DMS114 treated with DMSO at 0.1 percent for 48 hours (cell line): ENCODE measurements at regions not wholly inside any gene's neighbourhood (a gene's known extent, or its start where the extent isn't known, plus 50 kb on each side); places are given as distances from the start of the nearest gene placed in this dataset.

Source experiments
- DNase-seq: peaks from one replicate; lab custom pipeline; 2025; ENCODE audit not compliant: unreplicated experiment; lab: John Stamatoyannopoulos, UW

- no peak for DNase-seq
These were observed 97.7 kb upstream of the CELF2 start for GRCh38 chr10:10919976-10920375.

- DNase-seq: no peak
These were observed 95.7 kb upstream of the CELF2 start for GRCh38 chr10:10921826-10922461.

DNA sequence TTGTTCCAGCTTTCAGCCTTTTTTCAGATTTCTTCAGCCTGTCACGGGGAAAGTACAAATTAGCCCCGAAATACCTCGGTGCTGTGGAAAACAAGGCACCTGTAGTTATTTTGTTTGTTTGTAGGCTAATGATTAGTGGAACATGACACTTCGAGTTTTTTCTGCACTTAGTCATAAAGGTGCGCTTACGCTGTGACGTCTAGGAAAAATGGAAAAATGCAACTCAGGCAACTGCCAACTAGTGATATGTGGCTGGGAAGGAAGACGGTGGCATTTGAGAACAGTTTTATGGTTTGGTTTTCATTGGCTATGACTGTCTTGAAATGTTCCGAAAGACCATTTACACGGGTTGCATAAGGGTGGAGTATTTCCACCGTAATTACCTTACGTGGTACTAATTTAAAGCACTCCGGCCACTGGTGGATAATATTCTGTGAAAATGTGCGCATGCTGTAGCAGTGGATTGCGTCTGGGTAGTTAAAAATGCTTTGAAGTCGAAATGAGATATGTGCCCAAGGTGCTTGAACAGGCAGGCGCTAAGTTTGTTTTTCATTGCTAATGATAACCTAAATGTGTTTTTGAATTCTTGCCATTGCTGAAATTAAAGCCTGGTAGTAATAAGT lies 94.5 kb upstream of the CELF2 start:
- no peak for DNase-seq

- no peak for DNase-seq
These were observed 92.0 kb upstream of the CELF2 start for GRCh38 chr10:10925667-10926066.

- no peak for DNase-seq
These were observed 90.1 kb upstream of the CELF2 start for GRCh38 chr10:10927608-10928007.

GRCh38 chr10:10930979-10931743 lies 86.5 kb upstream of the CELF2 start:
- no peak for DNase-seq

DNA sequence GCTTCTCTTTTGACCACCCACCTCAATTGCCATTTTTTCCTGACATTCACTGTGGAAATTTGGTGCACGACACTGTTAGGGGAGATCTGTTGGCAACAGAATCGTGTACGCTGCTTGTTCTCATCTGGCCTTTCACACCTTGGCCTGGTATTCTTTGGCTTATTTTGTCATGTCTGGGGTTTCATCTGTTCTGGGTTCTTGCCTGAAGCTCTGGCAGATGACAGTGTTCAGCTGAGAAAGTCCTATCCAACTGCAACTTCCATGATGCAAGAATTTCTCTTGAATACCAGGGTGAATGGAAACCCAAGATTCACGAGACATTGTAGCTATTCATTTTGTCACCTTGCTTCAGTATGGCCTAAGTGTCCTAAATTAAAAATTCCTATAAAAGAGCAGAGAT lies 82.6 kb upstream of the CELF2 start:
- DNase-seq: no peak

GRCh38 chr10:10938676-10939075 lies 79.0 kb upstream of the CELF2 start:
- no peak for DNase-seq

DNA sequence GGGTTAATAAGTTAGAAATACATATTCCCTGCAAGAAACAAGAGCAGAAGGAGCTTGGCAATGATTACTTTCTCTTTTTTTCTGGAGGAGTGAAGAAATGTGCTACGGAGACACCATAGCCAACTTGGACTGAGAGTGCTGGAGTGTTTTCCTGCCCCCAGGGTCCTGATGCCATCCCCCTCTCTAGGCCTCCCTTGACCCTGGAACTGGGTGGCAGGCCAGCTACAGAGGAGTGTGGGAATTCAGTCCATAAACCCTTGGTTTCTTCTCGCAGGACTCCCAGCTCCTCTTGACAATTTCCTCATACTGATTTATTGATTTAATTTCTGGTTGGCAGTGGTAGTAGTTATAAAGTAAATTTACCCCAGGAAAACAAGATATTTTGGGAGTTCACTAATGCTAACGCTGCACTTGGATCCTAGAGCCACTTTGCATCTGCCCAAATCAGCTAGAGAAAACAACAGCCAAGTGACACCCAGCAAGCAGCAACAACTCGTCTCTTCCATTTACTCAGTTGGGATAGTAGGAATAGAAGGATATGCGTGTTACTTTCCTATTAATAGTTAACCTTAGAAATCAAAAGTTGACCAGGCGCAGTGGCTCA lies 76.4 kb upstream of the CELF2 start:
- no peak for DNase-seq

DNA sequence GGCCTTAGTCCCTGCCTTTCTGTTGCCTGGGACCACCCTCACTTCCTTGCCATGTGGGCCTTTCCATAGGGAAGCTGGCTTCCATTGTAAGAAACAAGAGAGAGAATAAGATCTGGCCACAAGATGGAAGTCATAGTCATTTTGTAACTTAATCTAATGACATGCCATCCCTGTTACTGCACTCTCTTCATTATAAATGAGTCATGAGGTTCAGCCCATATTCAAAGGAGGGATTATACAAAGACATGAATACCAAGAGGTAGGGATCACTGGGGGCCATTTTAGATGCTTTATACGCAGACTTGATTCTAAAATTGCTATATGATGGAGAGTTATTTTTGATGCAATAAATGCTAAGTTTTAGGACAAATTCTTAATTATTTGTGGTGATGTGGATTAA lies 75.2 kb upstream of the CELF2 start:
- no peak for DNase-seq

DNA sequence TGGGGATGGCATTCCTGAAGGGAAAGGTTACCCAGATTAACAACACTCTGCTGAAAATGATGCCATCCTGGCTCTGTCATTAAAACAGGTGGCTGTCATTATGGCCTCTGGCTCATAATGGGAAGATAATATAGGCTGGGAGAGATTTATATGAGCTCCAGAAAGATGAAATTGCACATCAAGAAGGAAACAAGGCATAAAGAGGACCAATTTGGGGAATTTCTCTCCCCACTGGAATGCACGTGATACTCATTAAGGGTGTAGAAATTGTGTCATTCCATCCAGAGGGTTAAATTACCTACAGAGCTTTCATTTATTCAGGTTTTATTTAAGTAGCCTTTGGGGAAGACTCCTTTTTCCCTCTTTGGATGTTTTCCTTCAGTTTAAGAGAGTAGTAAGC lies 71.6 kb upstream of the CELF2 start:
- no peak for DNase-seq

DNA sequence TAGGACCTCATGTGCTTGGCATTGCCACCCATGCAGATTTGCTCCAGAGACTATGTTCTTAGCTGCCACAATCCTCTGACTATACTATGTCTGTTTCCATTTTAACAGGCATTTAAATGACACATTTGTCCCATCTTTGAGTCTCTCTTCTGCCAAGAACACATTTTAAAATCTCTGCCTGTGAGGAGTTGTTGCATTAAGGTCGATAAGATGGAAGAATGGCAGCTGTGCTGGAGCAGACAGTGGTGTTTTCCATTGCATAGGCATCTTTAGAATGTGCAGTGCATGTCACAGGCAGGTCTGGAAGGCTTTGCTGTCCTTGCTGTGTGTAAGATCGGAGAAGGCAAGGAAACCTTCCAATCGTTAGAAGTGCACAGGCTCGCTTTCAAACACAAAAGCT lies 70.9 kb upstream of the CELF2 start:
- no peak for DNase-seq

DNA sequence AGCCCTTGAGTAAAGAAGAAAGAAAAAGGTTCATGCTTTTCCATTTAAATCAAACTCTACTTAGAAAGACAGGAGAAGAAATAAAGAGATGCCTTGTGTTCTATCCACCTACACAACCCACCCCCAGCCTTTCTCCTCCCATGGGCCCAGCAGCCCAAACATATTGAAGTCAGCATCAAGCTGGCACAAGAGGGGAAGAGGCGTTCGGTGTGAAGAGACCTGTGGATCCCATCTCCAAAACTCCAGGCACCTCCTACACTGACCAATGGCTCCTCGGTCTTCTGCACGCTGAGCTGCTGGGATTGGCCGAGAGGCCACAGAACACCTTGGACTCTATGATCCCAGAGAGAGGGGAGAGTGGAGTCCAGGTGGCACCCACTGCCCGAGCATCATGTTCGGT lies 66.0 kb upstream of the CELF2 start:
- no peak for DNase-seq

DNA sequence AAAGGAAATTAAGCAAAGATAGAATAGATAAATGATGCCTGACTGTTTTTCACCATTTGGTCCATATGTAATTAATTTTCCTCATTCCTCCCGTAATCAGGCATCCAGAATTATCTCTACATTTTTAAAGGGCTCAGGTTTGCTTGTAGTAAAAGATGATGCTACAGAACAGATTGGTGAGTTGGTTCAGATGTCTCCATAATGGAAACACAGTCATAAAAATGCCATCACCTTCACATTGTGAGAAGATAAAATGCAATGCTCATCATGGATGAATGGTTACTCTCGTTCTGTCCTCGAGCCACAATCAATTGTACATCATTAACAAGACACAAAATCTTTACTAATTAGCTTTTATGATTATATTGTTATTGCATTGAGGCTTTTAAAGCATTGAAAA lies 64.9 kb upstream of the CELF2 start:
- no peak for DNase-seq

DNA sequence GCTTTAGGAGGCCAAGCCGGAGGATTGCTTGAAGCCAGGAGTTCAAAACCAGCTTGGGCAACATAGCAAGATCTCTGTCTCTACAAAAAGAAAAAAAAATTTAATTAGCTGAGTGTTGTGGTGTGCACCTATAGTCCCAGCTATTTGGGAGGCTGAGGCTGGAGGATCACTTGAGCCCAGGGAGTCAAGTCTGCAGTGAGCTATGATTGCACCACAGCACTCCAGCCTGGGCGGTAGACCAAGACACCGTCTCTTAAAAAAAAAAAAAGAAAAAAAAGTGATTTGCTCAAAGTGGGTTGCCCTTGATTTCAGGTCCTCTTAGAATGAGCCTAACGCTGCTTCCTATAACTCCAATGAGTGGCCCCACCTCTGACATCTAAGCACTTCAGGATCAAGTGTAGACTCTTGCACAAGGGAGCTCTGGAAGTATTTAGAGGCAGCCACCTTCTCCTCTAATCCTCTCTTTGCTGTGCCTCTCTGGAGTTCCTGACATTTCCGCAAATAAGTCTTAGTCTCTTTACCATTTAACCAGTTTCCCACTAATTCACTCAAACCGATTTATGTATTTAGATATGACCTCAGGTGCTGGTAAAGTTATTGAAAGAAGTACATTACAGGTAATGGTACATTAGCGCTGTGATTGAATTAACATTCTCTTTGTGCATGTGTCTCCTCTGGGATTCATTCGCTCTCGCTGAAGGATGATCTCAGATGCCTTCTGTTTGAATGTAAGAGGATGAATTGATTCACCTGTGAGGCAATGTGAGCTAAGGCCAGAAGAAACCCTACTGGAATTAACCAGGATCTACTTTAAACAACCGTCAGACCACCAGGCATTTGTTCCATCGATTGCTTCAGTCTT lies 60.8 kb upstream of the CELF2 start:
- DNase-seq: no peak

DNA sequence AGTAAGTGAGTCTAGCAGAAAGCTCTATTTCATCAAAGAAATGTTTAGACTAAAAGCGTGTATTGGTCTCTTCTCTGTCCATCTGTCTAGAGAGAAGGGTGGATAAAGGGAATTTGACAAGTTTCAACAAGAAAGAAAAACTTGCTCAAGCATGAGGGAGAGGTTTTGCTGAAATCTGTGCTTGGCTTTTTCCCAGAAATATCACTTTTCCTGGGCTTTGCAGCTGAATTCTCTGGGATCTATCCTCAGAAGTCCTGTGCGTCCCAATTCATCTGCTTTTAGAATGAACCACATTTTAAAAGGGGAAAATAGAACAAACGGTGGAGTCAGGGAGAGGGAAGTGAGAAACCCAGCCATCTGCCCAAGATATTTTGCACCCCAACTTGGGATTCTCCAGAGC lies 59.6 kb upstream of the CELF2 start:
- DNase-seq: no peak

DNA sequence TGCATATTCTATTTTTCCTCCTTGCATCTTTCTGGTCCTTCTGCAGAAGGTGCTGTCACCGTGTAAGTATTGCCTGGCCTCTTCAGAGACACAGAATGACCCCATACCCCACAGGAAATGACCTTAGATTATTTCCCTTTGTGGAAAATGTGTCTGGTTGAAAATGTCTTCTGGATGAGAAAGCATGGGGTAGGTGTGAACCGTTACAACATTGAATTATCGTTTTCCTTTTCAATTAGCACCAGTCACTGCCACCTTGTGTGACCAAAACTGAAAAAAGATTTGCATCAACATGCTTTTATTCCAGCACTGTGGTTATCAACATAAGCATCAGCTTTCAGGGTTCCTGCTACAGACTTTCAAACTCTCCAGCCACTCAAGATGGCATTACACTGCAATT lies 58.0 kb upstream of the CELF2 start:
- DNase-seq: no peak

DNA sequence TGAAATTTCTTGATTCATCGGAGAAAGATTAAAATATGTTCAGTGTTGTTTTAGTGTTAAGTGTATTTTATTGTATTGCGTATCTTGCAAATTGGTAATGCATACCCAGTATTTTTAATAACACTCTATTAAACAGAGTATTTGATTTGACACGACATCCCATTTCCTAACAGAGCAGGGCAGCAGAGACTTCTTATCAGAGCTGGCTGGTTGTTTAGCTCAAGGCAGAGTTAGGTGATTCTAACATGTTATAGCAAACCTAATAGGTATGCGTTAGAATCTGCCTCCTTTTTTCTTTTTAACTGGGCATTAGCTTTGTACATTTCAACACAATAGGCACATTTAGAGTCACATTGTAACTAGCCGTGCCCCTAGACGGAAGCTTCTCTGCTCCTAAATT lies 57.1 kb upstream of the CELF2 start:
- no peak for DNase-seq

DNA sequence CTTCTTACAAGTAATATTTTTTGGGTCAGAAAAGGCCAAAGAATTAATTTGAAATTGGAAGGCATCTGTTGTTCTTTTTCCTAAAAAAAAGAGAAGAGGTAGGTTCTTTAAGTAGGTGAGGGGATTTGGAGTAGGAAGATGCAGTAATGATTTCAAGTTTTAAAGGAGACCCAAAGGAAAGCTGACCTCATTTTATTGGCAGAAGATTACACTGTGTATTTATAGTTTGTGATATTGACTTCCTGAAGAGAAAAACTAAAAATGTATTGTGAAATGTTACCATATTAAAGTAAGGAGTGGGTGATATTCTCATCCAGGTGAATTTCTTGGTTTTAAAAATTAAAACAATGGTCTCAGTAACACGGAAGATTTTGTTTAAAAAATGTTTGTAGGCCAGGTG lies 56.6 kb upstream of the CELF2 start:
- no peak for DNase-seq

GRCh38 chr10:10967029-10967428 lies 50.6 kb upstream of the CELF2 start:
- DNase-seq: no peak

DNA sequence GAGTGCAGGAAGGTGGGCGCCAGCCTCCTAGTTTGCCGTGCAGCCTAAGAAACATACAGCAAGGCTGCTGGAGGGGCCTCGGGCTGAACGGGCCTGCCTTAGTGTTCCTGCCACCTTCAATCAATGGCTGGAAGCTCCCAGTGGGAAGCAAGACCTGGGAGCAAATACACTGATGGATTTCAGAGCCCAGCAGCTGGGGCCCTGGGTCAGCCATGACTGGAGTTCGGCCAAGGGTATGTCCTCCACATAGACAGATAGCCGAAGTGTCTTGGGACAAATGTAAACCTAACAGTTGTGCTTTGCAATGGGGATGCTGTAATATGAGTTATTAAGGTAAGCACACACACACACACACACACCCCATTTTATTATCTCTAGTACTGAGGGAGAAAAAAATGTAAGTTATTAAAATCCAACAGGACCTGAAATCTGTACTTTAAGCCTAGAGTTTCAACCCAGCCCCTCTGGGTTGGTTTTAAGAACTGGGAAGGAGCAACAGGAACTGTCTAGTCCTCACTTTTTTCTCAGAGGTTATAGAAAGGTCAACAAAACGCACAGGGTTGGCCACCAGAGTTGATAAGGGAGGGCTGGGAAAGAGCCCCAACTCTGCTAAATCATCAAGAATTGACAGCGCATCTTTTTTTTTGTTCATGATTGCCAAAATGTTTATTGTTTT lies 50.0 kb upstream of the CELF2 start:
- no peak for DNase-seq
